HepG2 (cell line): ENCODE measurements at regions not wholly inside any gene's neighbourhood (a gene's known extent, or its start where the extent isn't known, plus 50 kb on each side); places are given as distances from the start of the nearest gene placed in this dataset.

Source experiments
- ATAC-seq: fragments of 200-7000 bp; cut with Tn5 transposase; 3 replicates; pipeline ENCODE4 v1.9.1; 2020; ENCODE audit warnings: mild to moderate bottlenecking, moderate library complexity
- BruUV-seq: library from RNA; stranded (reverse); fragments of 400-500 nt; replicated peaks from 2 replicates; lab custom pipeline; 2021; lab: Mats Ljungman, UMichigan
- CTCF ChIA-PET: fragments of 300-600 bp; formaldehyde crosslinking; extraction: SDS; loops from one replicate; lab custom pipeline; 2021; ENCODE audit warnings: low total read pairs, inconsistent platforms, low intra/inter-chr PET ratio; lab: Yijun Ruan, JAX
- POLR2A ChIA-PET: fragments of 350-600 bp; sonication (Branson Sonifier 250); formaldehyde crosslinking; loops from one replicate; lab custom pipeline; 2020; ENCODE audit warnings: antibody characterized with exemption, inconsistent platforms; lab: Yijun Ruan, JAX
- DNase-seq: peaks from one replicate; pipeline ENCODE4 v3.0.0-alpha.2; 2015; ENCODE audit warnings: low spot score
- FAIRE-seq: peaks from 3 replicates; lab custom pipeline; 2011; peaks lifted over from hg19 to GRCh38; lab: Jason Lieb, UNC
- H2AFZ ChIP-seq: one replicate; pipeline ENCODE4 v1.6.1; 2011; ENCODE audit warnings: low read length, inconsistent platforms
- H3K27ac ChIP-seq: fragments of 300-600 bp; 3 replicates; pipeline ENCODE4 v1.8.0; 2011; ENCODE audit warnings: mixed run types, mild to moderate bottlenecking, mixed read lengths, low read length, inconsistent platforms; ENCODE audit not compliant: insufficient read depth; ENCODE audit errors: extremely low read length
- H3K27me3 ChIP-seq, 2 experiments: fragments of 200-600 bp in 1 of 2; 2 replicates in 1 of 2; 3 replicates in 1 of 2; pipeline versions ENCODE4 v1.6.0 to v1.8.0; 2011; ENCODE audit warnings: low read length in 2 of 2, mild to moderate bottlenecking in 2 of 2, moderate library complexity in 2 of 2, inconsistent platforms in 1 of 2; ENCODE audit not compliant: insufficient read depth in 2 of 2, control insufficient read depth in 1 of 2
- H3K36me3 ChIP-seq, 2 experiments: fragments of 200-600 bp in 1 of 2; replicated peaks in 1 of 2; 2 replicates in 1 of 2; 3 replicates in 1 of 2; pipeline versions ENCODE4 v1.5.1 to v1.8.0; 2011; ENCODE audit warnings: low read length in 2 of 2, inconsistent platforms in 1 of 2; ENCODE audit not compliant: insufficient read depth in 2 of 2, control insufficient read depth in 1 of 2
- H3K4me1 ChIP-seq: 2 replicates; pipeline ENCODE4 v1.5.1; 2012; ENCODE audit warnings: low read length, inconsistent platforms; ENCODE audit not compliant: insufficient read depth
- H3K4me2 ChIP-seq: 2 replicates; pipeline ENCODE4 v1.6.0; 2011; ENCODE audit warnings: low read depth, low read length, inconsistent platforms
- H3K4me3 ChIP-seq, 3 experiments: fragments of 200-600 bp in 1 of 3; sonication (generic), shearing (Covaris generic) in 1 of 3; replicated peaks in 1 of 3; 2 replicates each; pipeline ENCODE4 v1.5.1; 2011 to 2016; ENCODE audit warnings: low read length in 3 of 3, inconsistent platforms in 2 of 3, low read depth in 2 of 3, mild to moderate bottlenecking in 2 of 3, control low read depth in 1 of 3, mixed read lengths in 1 of 3; ENCODE audit not compliant: insufficient read depth in 1 of 3
- H3K79me2 ChIP-seq: one replicate; pipeline ENCODE4 v1.6.1; 2011; ENCODE audit warnings: low read length, inconsistent platforms; ENCODE audit not compliant: insufficient read depth
- H3K9ac ChIP-seq: 2 replicates; pipeline ENCODE4 v1.6.0; 2011; ENCODE audit warnings: mild to moderate bottlenecking, low read depth, low read length, inconsistent platforms; ENCODE audit not compliant: insufficient read depth
- H3K9me3 ChIP-seq: 2 replicates; pipeline ENCODE4 v1.5.1; 2012; ENCODE audit warnings: mild to moderate bottlenecking, low read length
- H4K20me1 ChIP-seq: 2 replicates; pipeline ENCODE4 v1.6.0; 2011; ENCODE audit warnings: inconsistent platforms, mild to moderate bottlenecking, low read length, moderate library complexity; ENCODE audit not compliant: insufficient read depth
- CCAR2 ChIP-seq: fragments of 200-400 bp; formaldehyde crosslinking; optimal IDR thresholded peaks from 2 replicates; pipeline ENCODE3; 2018; ENCODE audit warnings: low read depth, mild to moderate bottlenecking, low read length, moderate library complexity
- MAFF ChIP-seq: IDR thresholded peaks from 2 replicates; pipeline ENCODE4 v1.6.1; 2011; ENCODE audit warnings: low read depth, low read length, improper control_type of control experiment
- MAFK ChIP-seq, 2 experiments: IDR thresholded peaks in 1 of 2; conservative IDR thresholded peaks in 1 of 2; 2 replicates each; pipeline ENCODE4 v1.6.1; 2011; ENCODE audit warnings: improper control_type of control experiment in 2 of 2, low read length in 2 of 2
- NCOA5 ChIP-seq: sonication (generic); formaldehyde crosslinking; IDR thresholded peaks from 2 replicates; pipeline ENCODE4 v1.4.0; 2020; ENCODE audit warnings: missing genetic modification reagents
- SP2 ChIP-seq: sonication (generic); formaldehyde crosslinking; IDR thresholded peaks from 2 replicates; pipeline ENCODE4 v1.5.1; 2020; ENCODE audit warnings: mild to moderate bottlenecking, missing genetic modification reagents
- ZNF597 ChIP-seq: sonication (generic); formaldehyde crosslinking; IDR thresholded peaks from 2 replicates; pipeline ENCODE4 v1.5.0; 2020; ENCODE audit warnings: missing genetic modification reagents
- WGBS: methylation state at CpG from one replicate; pipeline ENCODE4 v1.1.6; 2017; ENCODE audit warnings: low lambda C conversion rate; 5-methylcytosine and 5-hydroxymethylcytosine counted together
- in situ Hi-C: cut with HindIII; loops from 2 replicates; pipeline ENCODE4 v1.10.0; 2017; ENCODE audit warnings: low pct_unique_long_range_greater_than_20kb; ENCODE audit not compliant: extremely low pct_ligation_motif_present
- intact Hi-C: fragments of 100-400 bp; cut with micrococcal nuclease; formaldehyde crosslinking; loops from one replicate; pipeline ENCODE4 v1.10.0; 2022; ENCODE audit not compliant: unreplicated experiment
- TF ChIP-seq, protein P1 (sequence below): sonication (generic); formaldehyde crosslinking; IDR thresholded peaks from 2 replicates; pipeline ENCODE4 v1.4.0; 2020; ENCODE audit warnings: mild to moderate bottlenecking, low read depth, missing genetic modification reagents

- BruUV-seq: no TSS peak
- in situ Hi-C loops: no loop called here
- no peak overlapping the region for H3K27ac ChIP-seq
- no peaks in the 10 kb centered on the region for H3K4me1 ChIP-seq
- DNase-seq (no peak), ATAC-seq (no peak)
- ChIA-PET CTCF (no interaction called here), POLR2A (no interaction called here)
- no peak overlapping the region for H3K4me3 ChIP-seq
- H2AFZ ChIP-seq: no peak overlapping the region
- no peaks in the 10 kb centered on the region for H4K20me1 ChIP-seq
- H3K27me3 ChIP-seq: no peaks in the 10 kb centered on the region
- TF ChIP-seq SP2 (CRISPR knock-in tag) (no peak), MAFF (peak; percentile 68), MAFK (conservative IDR thresholded peaks at IDR 0.05 in 1 of 2, IDR thresholded peaks at IDR 0.05 in 1 of 2; ENCODE audit: low read length in 2 of 2) (peak; percentile 55 to 80; a peak in 3 of 4 replicates)
- TF ChIP-seq, all 625 proteins: peak for 2
- Histone ChIP-seq H3K9me3 (peaks cover 98% of the 10 kb centered on the region), H3K4me2 (no peak overlapping the region), H3K9ac (no peak overlapping the region), H3K36me3 (no peaks in the 10 kb centered on the region), H3K79me2 (no peaks in the 10 kb centered on the region)
- intact Hi-C loops: no loop called here
- FAIRE-seq: no peak
- WGBS: 39% methylated on average over 2 of the region's 2 CpGs
Observed at GRCh38 chr20:40072907-40073306, 616.1 kb downstream of the MAFB start.

DNA sequence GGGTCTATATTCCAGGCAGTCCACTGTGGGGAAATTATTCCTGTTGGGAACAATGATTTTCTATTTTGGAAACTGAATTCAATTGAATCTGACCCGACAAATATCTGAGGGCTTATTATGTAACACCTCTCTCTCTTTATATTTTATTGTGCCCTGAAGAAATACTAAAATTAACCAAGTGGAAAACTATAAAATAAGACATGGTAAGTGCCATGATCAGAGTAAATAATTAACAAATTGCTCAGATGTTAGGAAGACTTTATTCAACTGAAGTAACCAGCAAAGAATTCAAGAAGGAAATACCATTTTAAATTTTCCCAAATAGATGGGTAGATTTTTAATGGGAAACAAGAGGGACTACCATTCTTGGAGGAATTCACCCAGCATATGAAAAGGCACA lies 632.9 kb downstream of the MAFB start:
- Histone ChIP-seq H3K4me2 (no peak overlapping the region), H3K9ac (no peak overlapping the region), H3K79me2 (no peaks in the 10 kb centered on the region), H3K36me3 (no peaks in the 10 kb centered on the region), H3K9me3 (peaks cover 92% of the 10 kb centered on the region), H3K27ac (no peak overlapping the region), H3K27me3 (no peaks in the 10 kb centered on the region), H2AFZ (no peak overlapping the region), H4K20me1 (no peaks in the 10 kb centered on the region), H3K4me1 (no peaks in the 10 kb centered on the region), H3K4me3 (no peak overlapping the region)
- DNase-seq (no peak), FAIRE-seq (no peak), ATAC-seq (no peak)
- ChIA-PET CTCF (no interaction called here), POLR2A (no interaction called here)
- intact Hi-C loops: no loop called here
- TF ChIP-seq, protein P1, sequence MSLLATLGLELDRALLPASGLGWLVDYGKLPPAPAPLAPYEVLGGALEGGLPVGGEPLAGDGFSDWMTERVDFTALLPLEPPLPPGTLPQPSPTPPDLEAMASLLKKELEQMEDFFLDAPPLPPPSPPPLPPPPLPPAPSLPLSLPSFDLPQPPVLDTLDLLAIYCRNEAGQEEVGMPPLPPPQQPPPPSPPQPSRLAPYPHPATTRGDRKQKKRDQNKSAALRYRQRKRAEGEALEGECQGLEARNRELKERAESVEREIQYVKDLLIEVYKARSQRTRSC: no peak
- TF ChIP-seq ZNF597 (CRISPR knock-in tag) (no peak), NCOA5 (CRISPR knock-in tag) (no peak), CCAR2 (no peak)
- WGBS: 0% methylated on average over 1 of the region's 1 CpG
- in situ Hi-C loops: no loop called here
- no TSS peak for BruUV-seq
